Mucosa of rectum (tissue), 2 donors: ENCODE measurements at regions not wholly inside any gene's neighbourhood (a gene's known extent, or its start where the extent isn't known, plus 50 kb on each side); places are given as distances from the start of the nearest gene placed in this dataset.
"Not testable (repeated sequence)": the region's sequence is repeated elsewhere in the genome, so short reads cannot be mapped to it uniquely, and the experiment has no call there.

Experiments
- H3K27ac ChIP-seq, 2 donors: one replicate each; pipeline ENCODE4 v1.7.0; 2013; ENCODE audit warnings: inconsistent platforms in 2 of 2, low read depth in 2 of 2, low read length in 2 of 2
- H3K27me3 ChIP-seq, 2 donors: one replicate each; pipeline ENCODE4 v1.7.0; 2013; ENCODE audit warnings: low read length in 2 of 2; ENCODE audit not compliant: control insufficient read depth in 2 of 2, insufficient read depth in 2 of 2
- H3K36me3 ChIP-seq, 2 donors: one replicate each; pipeline ENCODE4 v1.7.0; 2013; ENCODE audit warnings: low read length in 2 of 2; ENCODE audit not compliant: control insufficient read depth in 2 of 2, insufficient read depth in 2 of 2
- H3K4me1 ChIP-seq, 2 donors: one replicate each; pipeline ENCODE4 v1.7.0; 2013; ENCODE audit warnings: low read length in 2 of 2, mild to moderate bottlenecking in 1 of 2; ENCODE audit not compliant: control insufficient read depth in 2 of 2, insufficient read depth in 2 of 2
- H3K4me3 ChIP-seq, 2 donors: one replicate each; pipeline ENCODE4 v1.7.0; 2013; ENCODE audit warnings: low read length in 2 of 2
- H3K9ac ChIP-seq, 2 donors: one replicate each; pipeline ENCODE4 v1.7.0; 2013; ENCODE audit warnings: low read length in 2 of 2, low read depth in 1 of 2, mild to moderate bottlenecking in 1 of 2
- H3K9me3 ChIP-seq, 2 donors: one replicate each; pipeline ENCODE4 v1.7.0; 2013; ENCODE audit warnings: low read length in 2 of 2; ENCODE audit not compliant: control insufficient read depth in 2 of 2
- donor health status: healthy.
- donor health status: Normal muscosa, but diverticular disease.

GRCh38 chr2:91809391-91809790 lies 3061.8 kb upstream of the TEKT4 start:
- H3K9me3 ChIP-seq, H3K4me1 ChIP-seq, H3K27me3 ChIP-seq, H3K27ac ChIP-seq, H3K36me3 ChIP-seq, H3K9ac ChIP-seq, H3K4me3 ChIP-seq: not testable (repeated sequence)

- Histone ChIP-seq H3K27ac (no peak overlapping the region), H3K9me3 (no peaks in the 10 kb centered on the region), H3K4me1 (no peaks in the 10 kb centered on the region), H3K4me3 (no peak overlapping the region), H3K27me3 (peaks cover 2 to 8% of the 10 kb centered on the region in 2 donors), H3K36me3 (no peaks in the 10 kb centered on the region), H3K9ac (no peak overlapping the region)
These were observed 3031.0 kb upstream of the TEKT4 start for GRCh38 chr2:91839904-91840868.

GRCh38 chr2:91842264-91842663 lies 3029.0 kb upstream of the TEKT4 start:
- not testable (repeated sequence) for H3K27me3 ChIP-seq, H3K4me1 ChIP-seq, H3K27ac ChIP-seq, H3K9ac ChIP-seq, H3K4me3 ChIP-seq, H3K9me3 ChIP-seq, H3K36me3 ChIP-seq

GRCh38 chr2:91842913-91843312 lies 3028.3 kb upstream of the TEKT4 start:
- H3K9me3 ChIP-seq, H3K27me3 ChIP-seq, H3K27ac ChIP-seq, H3K9ac ChIP-seq, H3K4me3 ChIP-seq, H3K36me3 ChIP-seq, H3K4me1 ChIP-seq: not testable (repeated sequence)

GRCh38 chr2:91843723-91844450 lies 3027.3 kb upstream of the TEKT4 start:
- not testable (repeated sequence) for H3K27me3 ChIP-seq, H3K4me3 ChIP-seq, H3K36me3 ChIP-seq, H3K9ac ChIP-seq, H3K27ac ChIP-seq, H3K9me3 ChIP-seq, H3K4me1 ChIP-seq

GRCh38 chr2:91844451-91844825 lies 3026.8 kb upstream of the TEKT4 start:
- not testable (repeated sequence) for H3K9me3 ChIP-seq, H3K4me1 ChIP-seq, H3K36me3 ChIP-seq, H3K27me3 ChIP-seq, H3K27ac ChIP-seq, H3K4me3 ChIP-seq, H3K9ac ChIP-seq

GRCh38 chr2:91846388-91846787 lies 3024.8 kb upstream of the TEKT4 start:
- H3K36me3 ChIP-seq, H3K4me3 ChIP-seq, H3K4me1 ChIP-seq, H3K9me3 ChIP-seq, H3K27ac ChIP-seq, H3K27me3 ChIP-seq, H3K9ac ChIP-seq: not testable (repeated sequence)

- H3K27me3 ChIP-seq, H3K36me3 ChIP-seq, H3K9ac ChIP-seq, H3K27ac ChIP-seq, H3K9me3 ChIP-seq, H3K4me3 ChIP-seq, H3K4me1 ChIP-seq: not testable (repeated sequence)
These were observed 3019.4 kb upstream of the TEKT4 start for GRCh38 chr2:91851689-91852420.

- H3K4me3 ChIP-seq, H3K4me1 ChIP-seq, H3K36me3 ChIP-seq, H3K9me3 ChIP-seq, H3K27me3 ChIP-seq, H3K27ac ChIP-seq, H3K9ac ChIP-seq: not testable (repeated sequence)
These were observed 3014.3 kb upstream of the TEKT4 start for GRCh38 chr2:91856971-91857370.

GRCh38 chr2:91857711-91858110 lies 3013.5 kb upstream of the TEKT4 start:
- not testable (repeated sequence) for H3K9me3 ChIP-seq, H3K27ac ChIP-seq, H3K4me3 ChIP-seq, H3K9ac ChIP-seq, H3K27me3 ChIP-seq, H3K36me3 ChIP-seq, H3K4me1 ChIP-seq
